ENCODE measurements at regions not wholly inside any gene's neighbourhood (a gene's known extent, or its start where the extent isn't known, plus 50 kb on each side); places are given as distances from the start of the nearest gene placed in this dataset.

DNA sequence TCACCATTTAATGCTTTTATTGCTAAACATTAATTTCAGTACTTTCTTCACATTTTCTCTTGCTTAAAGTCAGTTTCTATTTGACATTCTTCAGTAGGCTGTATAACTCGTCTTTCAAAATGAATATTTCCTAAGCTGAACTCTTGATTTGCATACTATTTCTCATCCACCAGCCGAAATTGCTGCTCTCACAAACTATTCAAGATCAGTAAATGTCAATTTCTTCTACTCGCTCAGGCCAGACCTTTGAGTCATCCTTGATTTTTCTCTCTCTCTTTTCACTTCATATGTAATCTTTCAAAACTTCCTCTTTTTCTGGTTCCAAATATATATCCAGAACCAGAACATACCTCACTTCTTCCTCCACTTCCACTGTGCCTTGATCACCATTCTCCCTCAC lies 990.0 kb downstream of the KCNT2 start:
- no peak overlapping the region for H2AFZ ChIP-seq (ENCODE audit: low read depth, low read length)
- no peak overlapping the region for H3K4me2 ChIP-seq (ENCODE audit: insufficient read depth, low read length)
- no peaks in the 10 kb centered on the region for H3K27me3 ChIP-seq (ENCODE audit: insufficient read depth, low read length, poor library complexity)
- H3K36me3 ChIP-seq (ENCODE audit: insufficient read depth, low read length) = no peaks in the 10 kb centered on the region
- no peaks in the 10 kb centered on the region for H4K20me1 ChIP-seq (ENCODE audit: insufficient read depth, low read length)
- H3K79me2 ChIP-seq (ENCODE audit: insufficient read depth, low read length) = no peaks in the 10 kb centered on the region
- ATAC-seq (ENCODE audit: insufficient read depth, low read depth) = no peak
- TF ChIP-seq, protein P1, sequence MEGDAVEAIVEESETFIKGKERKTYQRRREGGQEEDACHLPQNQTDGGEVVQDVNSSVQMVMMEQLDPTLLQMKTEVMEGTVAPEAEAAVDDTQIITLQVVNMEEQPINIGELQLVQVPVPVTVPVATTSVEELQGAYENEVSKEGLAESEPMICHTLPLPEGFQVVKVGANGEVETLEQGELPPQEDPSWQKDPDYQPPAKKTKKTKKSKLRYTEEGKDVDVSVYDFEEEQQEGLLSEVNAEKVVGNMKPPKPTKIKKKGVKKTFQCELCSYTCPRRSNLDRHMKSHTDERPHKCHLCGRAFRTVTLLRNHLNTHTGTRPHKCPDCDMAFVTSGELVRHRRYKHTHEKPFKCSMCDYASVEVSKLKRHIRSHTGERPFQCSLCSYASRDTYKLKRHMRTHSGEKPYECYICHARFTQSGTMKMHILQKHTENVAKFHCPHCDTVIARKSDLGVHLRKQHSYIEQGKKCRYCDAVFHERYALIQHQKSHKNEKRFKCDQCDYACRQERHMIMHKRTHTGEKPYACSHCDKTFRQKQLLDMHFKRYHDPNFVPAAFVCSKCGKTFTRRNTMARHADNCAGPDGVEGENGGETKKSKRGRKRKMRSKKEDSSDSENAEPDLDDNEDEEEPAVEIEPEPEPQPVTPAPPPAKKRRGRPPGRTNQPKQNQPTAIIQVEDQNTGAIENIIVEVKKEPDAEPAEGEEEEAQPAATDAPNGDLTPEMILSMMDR (IDR thresholded peaks at IDR 0.05; ENCODE audit: borderline replicate concordance, extremely low read depth, low read length, poor library complexity, severe bottlenecking) = no peak
- TF ChIP-seq EZH2 (IDR thresholded peaks at IDR 0.05; ENCODE audit: borderline replicate concordance, low read depth, low read length, severe bottlenecking) = no peak
- no peak overlapping the region for H3K9ac ChIP-seq (ENCODE audit: low read depth, low read length)
- no peaks in the 10 kb centered on the region for H3K4me1 ChIP-seq (ENCODE audit: insufficient read depth, low read length)
- H3K9me3 ChIP-seq (ENCODE audit: insufficient read depth, low read length, severe bottlenecking) = no peaks in the 10 kb centered on the region
- H3K4me3 ChIP-seq (ENCODE audit: low read depth in 1 of 2, low read length in 2 of 2) = no peak overlapping the region
- no peak overlapping the region for H3K27ac ChIP-seq (ENCODE audit: low read length)
- no peak for DNase-seq

GRCh38 chr1:195617106-195617505 lies 991.1 kb downstream of the KCNT2 start:
- Histone ChIP-seq H3K4me1 (ENCODE audit: insufficient read depth, low read length) (no peaks in the 10 kb centered on the region), H3K4me3 (ENCODE audit: low read depth in 1 of 2, low read length in 2 of 2) (no peak overlapping the region), H3K36me3 (ENCODE audit: insufficient read depth, low read length) (no peaks in the 10 kb centered on the region), H3K27ac (ENCODE audit: low read length) (no peak overlapping the region), H3K9ac (ENCODE audit: low read depth, low read length) (no peak overlapping the region), H4K20me1 (ENCODE audit: insufficient read depth, low read length) (no peaks in the 10 kb centered on the region), H3K4me2 (ENCODE audit: insufficient read depth, low read length) (no peak overlapping the region), H3K79me2 (ENCODE audit: insufficient read depth, low read length) (no peaks in the 10 kb centered on the region), H2AFZ (ENCODE audit: low read depth, low read length) (no peak overlapping the region), H3K27me3 (ENCODE audit: insufficient read depth, low read length, poor library complexity) (no peaks in the 10 kb centered on the region), H3K9me3 (ENCODE audit: insufficient read depth, low read length, severe bottlenecking) (no peaks in the 10 kb centered on the region)
- ATAC-seq (ENCODE audit: insufficient read depth, low read depth) (no peak), DNase-seq (no peak)
- TF ChIP-seq, protein P1 (IDR thresholded peaks at IDR 0.05; ENCODE audit: borderline replicate concordance, extremely low read depth, low read length, poor library complexity, severe bottlenecking) = no peak
- no peak for TF ChIP-seq EZH2 (IDR thresholded peaks at IDR 0.05; ENCODE audit: borderline replicate concordance, low read depth, low read length, severe bottlenecking)

DNA sequence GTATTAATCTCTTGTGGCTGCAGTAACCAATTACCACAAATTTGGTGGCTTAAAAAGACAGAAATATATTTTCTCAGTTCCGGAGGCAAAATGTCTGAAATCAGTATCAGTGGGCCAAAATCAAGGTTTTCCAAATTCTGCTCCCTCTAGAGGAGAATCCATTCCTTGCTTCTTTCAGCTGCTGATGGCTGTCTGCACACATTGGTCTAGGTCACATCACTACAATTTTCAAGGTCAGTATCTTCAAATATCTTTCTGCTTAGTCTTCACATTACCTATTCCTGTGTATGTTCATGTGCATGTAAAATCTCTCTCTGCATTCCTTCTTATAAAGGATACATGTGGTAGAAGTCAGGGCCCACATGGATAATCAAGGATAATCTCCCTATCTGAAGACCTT lies 999.4 kb downstream of the KCNT2 start:
- no peak for DNase-seq
- H3K4me1 ChIP-seq (ENCODE audit: insufficient read depth, low read length) = no peaks in the 10 kb centered on the region
- H3K36me3 ChIP-seq (ENCODE audit: insufficient read depth, low read length) = no peaks in the 10 kb centered on the region
- H3K9me3 ChIP-seq (ENCODE audit: insufficient read depth, low read length, severe bottlenecking) = no peaks in the 10 kb centered on the region
- no peak for ATAC-seq (ENCODE audit: insufficient read depth, low read depth)
- no peaks in the 10 kb centered on the region for H3K79me2 ChIP-seq (ENCODE audit: insufficient read depth, low read length)
- no peaks in the 10 kb centered on the region for H4K20me1 ChIP-seq (ENCODE audit: insufficient read depth, low read length)
- no peak overlapping the region for H2AFZ ChIP-seq (ENCODE audit: low read depth, low read length)
- H3K27me3 ChIP-seq (ENCODE audit: insufficient read depth, low read length, poor library complexity) = no peaks in the 10 kb centered on the region
- no peak overlapping the region for H3K27ac ChIP-seq (ENCODE audit: low read length)
- TF ChIP-seq, protein P1 (IDR thresholded peaks at IDR 0.05; ENCODE audit: borderline replicate concordance, extremely low read depth, low read length, poor library complexity, severe bottlenecking) = no peak
- no peak for TF ChIP-seq EZH2 (IDR thresholded peaks at IDR 0.05; ENCODE audit: borderline replicate concordance, low read depth, low read length, severe bottlenecking)
- no peak overlapping the region for H3K9ac ChIP-seq (ENCODE audit: low read depth, low read length)
- H3K4me3 ChIP-seq (ENCODE audit: low read depth in 1 of 2, low read length in 2 of 2) = no peak overlapping the region
- no peak overlapping the region for H3K4me2 ChIP-seq (ENCODE audit: insufficient read depth, low read length)

DNA sequence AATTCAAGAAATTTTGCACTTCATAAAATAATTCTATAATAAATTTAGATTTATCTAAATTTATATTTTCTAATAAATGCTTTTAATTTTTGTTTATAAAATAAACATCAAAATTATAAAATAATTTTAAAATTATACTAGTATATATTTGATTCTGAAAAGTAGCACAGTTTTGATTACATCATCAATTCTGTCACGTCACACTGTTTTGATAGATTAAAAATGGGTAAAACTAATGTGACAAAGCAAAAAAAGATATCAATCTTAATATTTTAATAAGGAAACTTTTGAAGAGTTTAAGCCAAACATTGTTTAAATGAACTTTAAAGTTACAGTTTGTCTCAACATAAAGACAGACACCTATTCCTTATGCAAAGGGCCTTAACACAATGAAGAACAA lies 1001.8 kb downstream of the KCNT2 start:
- H3K9me3 ChIP-seq (ENCODE audit: insufficient read depth, low read length, severe bottlenecking) = no peaks in the 10 kb centered on the region
- DNase-seq = no peak

More for the DNA sequence above, 1001.8 kb downstream of the KCNT2 start:
- TF ChIP-seq, protein P1 (IDR thresholded peaks at IDR 0.05; ENCODE audit: borderline replicate concordance, extremely low read depth, low read length, poor library complexity, severe bottlenecking) = no peak
- no peak for TF ChIP-seq EZH2 (IDR thresholded peaks at IDR 0.05; ENCODE audit: borderline replicate concordance, low read depth, low read length, severe bottlenecking)
- Histone ChIP-seq H3K4me1 (ENCODE audit: insufficient read depth, low read length) (no peaks in the 10 kb centered on the region), H3K4me3 (ENCODE audit: low read depth in 1 of 2, low read length in 2 of 2) (no peak overlapping the region), H3K79me2 (ENCODE audit: insufficient read depth, low read length) (no peaks in the 10 kb centered on the region), H3K27ac (ENCODE audit: low read length) (no peak overlapping the region), H4K20me1 (ENCODE audit: insufficient read depth, low read length) (no peaks in the 10 kb centered on the region), H3K27me3 (ENCODE audit: insufficient read depth, low read length, poor library complexity) (no peaks in the 10 kb centered on the region), H3K36me3 (ENCODE audit: insufficient read depth, low read length) (no peaks in the 10 kb centered on the region), H3K9ac (ENCODE audit: low read depth, low read length) (no peak overlapping the region), H2AFZ (ENCODE audit: low read depth, low read length) (no peak overlapping the region), H3K4me2 (ENCODE audit: insufficient read depth, low read length) (no peak overlapping the region)
- ATAC-seq (ENCODE audit: insufficient read depth, low read depth) = no peak
